ENCODE measurements at regions not wholly inside any gene's neighbourhood (a gene's known extent, or its start where the extent isn't known, plus 50 kb on each side); places are given as distances from the start of the nearest gene placed in this dataset.

- DNase-seq (ENCODE audit: low read depth): no peak
- no peak overlapping the region for H3K4me3 ChIP-seq (ENCODE audit: low read length)
- no peak for TF ChIP-seq CTCF (IDR thresholded peaks at IDR 0.05; ENCODE audit: insufficient read depth, low read depth, low read length, missing control alignments)
Observed at GRCh38 chr6:4314201-4314707, 178.9 kb upstream of the ECI2 start.

GRCh38 chr6:4313044-4313686, 177.8 kb upstream of the ECI2 start:
- no peak overlapping the region for H3K4me3 ChIP-seq (ENCODE audit: low read length)
- DNase-seq (ENCODE audit: low read depth): peak; percentile 95
- peak; percentile 72 for TF ChIP-seq CTCF (IDR thresholded peaks at IDR 0.05; ENCODE audit: insufficient read depth, low read depth, low read length, missing control alignments)

GRCh38 chr6:4311976-4312860, 176.8 kb upstream of the ECI2 start:
- H3K4me3 ChIP-seq (ENCODE audit: low read length): no peak overlapping the region
- DNase-seq (ENCODE audit: low read depth): no peak
- no peak for TF ChIP-seq CTCF (IDR thresholded peaks at IDR 0.05; ENCODE audit: insufficient read depth, low read depth, low read length, missing control alignments)

GRCh38 chr6:4309540-4309939, 174.2 kb upstream of the ECI2 start:
- H3K4me3 ChIP-seq (ENCODE audit: low read length): no peak overlapping the region
- no peak for DNase-seq (ENCODE audit: low read depth)
- no peak for TF ChIP-seq CTCF (IDR thresholded peaks at IDR 0.05; ENCODE audit: insufficient read depth, low read depth, low read length, missing control alignments)

- DNase-seq (ENCODE audit: low read depth): no peak
- H3K4me3 ChIP-seq (ENCODE audit: low read length): no peak overlapping the region
- TF ChIP-seq CTCF (IDR thresholded peaks at IDR 0.05; ENCODE audit: insufficient read depth, low read depth, low read length, missing control alignments): no peak
Observed at GRCh38 chr6:4308364-4308763, 173.0 kb upstream of the ECI2 start.

GRCh38 chr6:4304927-4305455, 169.6 kb upstream of the ECI2 start:
- DNase-seq (ENCODE audit: low read depth): no peak
- no peak overlapping the region for H3K4me3 ChIP-seq (ENCODE audit: low read length)
- no peak for TF ChIP-seq CTCF (IDR thresholded peaks at IDR 0.05; ENCODE audit: insufficient read depth, low read depth, low read length, missing control alignments)

Data from epithelial cell of esophagus (primary cell).